SK-N-SH (cell line): ENCODE measurements at regions not wholly inside any gene's neighbourhood (a gene's known extent, or its start where the extent isn't known, plus 50 kb on each side); places are given as distances from the start of the nearest gene placed in this dataset.

Experiments used
- CTCF ChIP-seq: fragments of 200-600 bp; sonication (generic); IDR thresholded peaks from 2 replicates; pipeline ENCODE4 v1.6.1; 2017; ENCODE audit warnings: antibody characterized with exemption, mild to moderate bottlenecking, moderate library complexity
- EZH2phosphoT487 ChIP-seq: fragments of 200-600 bp; sonication (generic); IDR thresholded peaks from 2 replicates; pipeline ENCODE4 v1.6.1; 2017; ENCODE audit warnings: low read depth, mixed run types, mild to moderate bottlenecking, antibody characterized with exemption, moderate library complexity, borderline replicate concordance
- FOXM1 ChIP-seq: IDR thresholded peaks from 2 replicates; pipeline ENCODE4 v1.4.0; 2012; ENCODE audit warnings: low read depth, mild to moderate bottlenecking
- GABPA ChIP-seq: IDR thresholded peaks from 2 replicates; pipeline ENCODE4 v1.4.0; 2012; ENCODE audit warnings: low read depth, mild to moderate bottlenecking
- JUND ChIP-seq: IDR thresholded peaks from 2 replicates; pipeline ENCODE4 v1.4.0; 2012
- MAX ChIP-seq: IDR thresholded peaks from 2 replicates; pipeline ENCODE4 v1.4.0; 2012; ENCODE audit warnings: low read depth
- NFIC ChIP-seq: IDR thresholded peaks from 2 replicates; pipeline ENCODE4 v1.4.0; 2012; ENCODE audit warnings: borderline replicate concordance
- POLR2AphosphoS5 ChIP-seq: IDR thresholded peaks from 2 replicates; pipeline ENCODE4 v1.6.1; 2012; ENCODE audit warnings: low read depth, low read length
- RAD21 ChIP-seq: IDR thresholded peaks from 2 replicates; pipeline ENCODE4 v1.6.1; 2012; ENCODE audit warnings: mild to moderate bottlenecking, low read length
- REST ChIP-seq: IDR thresholded peaks from 2 replicates; pipeline ENCODE4 v1.6.1; 2012; ENCODE audit warnings: mild to moderate bottlenecking, low read depth, low read length, moderate library complexity
- SMC3 ChIP-seq: IDR thresholded peaks from 2 replicates; pipeline ENCODE4 v1.6.1; 2012; ENCODE audit warnings: low read depth, low read length, improper control_type of control experiment
- USF2 ChIP-seq: fragments of 150-350 bp; IDR thresholded peaks from 2 replicates; pipeline ENCODE4 v1.6.1; 2017; ENCODE audit warnings: antibody characterized with exemption, low read length, low read depth, borderline replicate concordance

GRCh38 chr2:15766911-15767597, 173.3 kb upstream of the MYCN start:
- TF ChIP-seq RAD21: no peak
- no peak for TF ChIP-seq CTCF
- no peak for TF ChIP-seq FOXM1
- TF ChIP-seq POLR2AphosphoS5: no peak
- no peak for TF ChIP-seq NFIC
- no peak for TF ChIP-seq USF2
- no peak for TF ChIP-seq JUND
- TF ChIP-seq GABPA: no peak
- no peak for TF ChIP-seq REST
- TF ChIP-seq EZH2phosphoT487: no peak
- TF ChIP-seq MAX: no peak
- no peak for TF ChIP-seq SMC3
